Glutamatergic neuron (in vitro differentiated cells): ENCODE measurements at regions not wholly inside any gene's neighbourhood (a gene's known extent, or its start where the extent isn't known, plus 50 kb on each side); places are given as distances from the start of the nearest gene placed in this dataset.

ENCODE experiments used
- DNase-seq: peaks from one replicate; pipeline ENCODE4 v3.0.0; 2022
- H3K27ac Mint-ChIP-seq: one replicate; pipeline ENCODE4 v1.8.0; 2020; ENCODE audit warnings: mild to moderate bottlenecking, mixed read lengths, inconsistent platforms; ENCODE audit not compliant: unreplicated experiment
- H3K27me3 Mint-ChIP-seq: one replicate; pipeline ENCODE4 v1.8.0; 2020; ENCODE audit warnings: mild to moderate bottlenecking, moderate library complexity, mixed read lengths, inconsistent platforms; ENCODE audit not compliant: unreplicated experiment
- H3K36me3 Mint-ChIP-seq: one replicate; pipeline ENCODE4 v1.8.0; 2020; ENCODE audit warnings: mild to moderate bottlenecking, mixed read lengths, inconsistent platforms; ENCODE audit not compliant: unreplicated experiment
- H3K4me1 Mint-ChIP-seq: one replicate; pipeline ENCODE4 v1.8.0; 2020; ENCODE audit warnings: mild to moderate bottlenecking, low read depth, mixed read lengths, inconsistent platforms; ENCODE audit not compliant: unreplicated experiment
- H3K4me3 Mint-ChIP-seq: one replicate; pipeline ENCODE4 v1.8.0; 2020; ENCODE audit warnings: mild to moderate bottlenecking, mixed read lengths, inconsistent platforms; ENCODE audit not compliant: unreplicated experiment
- H3K9me3 Mint-ChIP-seq: one replicate; pipeline ENCODE4 v1.8.0; 2020; ENCODE audit warnings: mild to moderate bottlenecking, moderate library complexity, mixed read lengths, inconsistent platforms; ENCODE audit not compliant: unreplicated experiment
- CTCF ChIP-seq: fragments of 200-600 bp; sonication (generic); IDR thresholded peaks from one replicate; pipeline ENCODE4 v1.5.0; 2021; ENCODE audit not compliant: partially characterized antibody, unreplicated experiment

- DNase-seq = no peak
- no peak for TF ChIP-seq CTCF
- H3K27ac Mint-ChIP-seq = no peak overlapping the region
Measured at GRCh38 chr22:48873191-48873520, 954.5 kb downstream of the BRD1 start.

DNA sequence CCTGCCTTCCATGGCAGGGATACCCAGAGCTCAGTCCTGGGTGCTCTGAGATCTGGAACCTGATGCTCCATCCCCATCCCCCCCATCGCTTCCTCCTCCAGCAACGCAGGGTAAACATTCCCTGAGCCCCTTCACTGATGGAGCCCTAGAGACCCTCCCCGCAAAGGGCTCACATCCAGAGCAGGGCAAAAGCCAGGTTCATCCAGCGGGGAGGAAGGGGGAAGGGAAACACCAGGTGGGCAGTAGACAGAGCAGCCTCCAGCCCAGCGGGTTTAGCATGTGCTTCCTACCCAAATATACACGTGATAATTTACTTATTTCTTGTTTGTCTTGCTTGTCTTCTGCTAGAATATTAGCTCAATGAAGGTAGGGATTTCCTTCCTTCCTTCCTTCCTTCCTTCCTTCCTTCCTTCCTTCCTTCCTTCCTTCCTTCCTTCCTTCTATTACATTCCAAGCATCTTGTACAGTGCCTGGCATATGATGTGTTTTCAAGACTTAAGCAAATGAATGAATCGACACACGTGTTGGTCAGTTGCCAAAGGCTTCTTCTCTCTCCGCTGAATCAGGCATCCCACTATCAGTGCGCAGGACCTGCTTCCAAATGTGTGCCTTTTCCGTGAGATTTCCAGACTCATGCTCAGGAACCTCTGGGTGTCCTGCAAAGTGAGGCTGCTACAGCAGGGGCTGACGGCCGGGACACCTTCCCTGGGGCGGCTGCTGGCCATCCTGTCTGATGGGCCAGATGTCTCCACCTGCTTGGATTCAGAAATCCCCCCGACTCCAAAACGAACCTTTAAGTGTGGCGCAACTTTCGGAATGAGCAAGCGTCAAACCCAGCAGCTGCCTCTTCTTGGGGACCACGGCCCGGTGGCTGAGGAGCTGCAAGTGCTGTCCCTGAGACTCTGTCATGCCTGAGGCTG is 955.1 kb downstream of the BRD1 start:
- Mint-ChIP-seq H3K36me3 (peaks cover 6% of the 10 kb centered on the region), H3K4me3 (no peak overlapping the region), H3K27ac (no peak overlapping the region), H3K4me1 (no peaks in the 10 kb centered on the region), H3K27me3 (peaks cover 5% of the 10 kb centered on the region), H3K9me3 (peaks cover 17% of the 10 kb centered on the region)
- DNase-seq = no peak
- TF ChIP-seq CTCF = no peak

More at GRCh38 chr22:48873191-48873520, 954.5 kb downstream of the BRD1 start:
- peaks cover 5% of the 10 kb centered on the region for H3K27me3 Mint-ChIP-seq
- no peaks in the 10 kb centered on the region for H3K4me1 Mint-ChIP-seq
- H3K36me3 Mint-ChIP-seq = peaks cover 6% of the 10 kb centered on the region
- peaks cover 18% of the 10 kb centered on the region for H3K9me3 Mint-ChIP-seq
- no peak overlapping the region for H3K4me3 Mint-ChIP-seq

DNA sequence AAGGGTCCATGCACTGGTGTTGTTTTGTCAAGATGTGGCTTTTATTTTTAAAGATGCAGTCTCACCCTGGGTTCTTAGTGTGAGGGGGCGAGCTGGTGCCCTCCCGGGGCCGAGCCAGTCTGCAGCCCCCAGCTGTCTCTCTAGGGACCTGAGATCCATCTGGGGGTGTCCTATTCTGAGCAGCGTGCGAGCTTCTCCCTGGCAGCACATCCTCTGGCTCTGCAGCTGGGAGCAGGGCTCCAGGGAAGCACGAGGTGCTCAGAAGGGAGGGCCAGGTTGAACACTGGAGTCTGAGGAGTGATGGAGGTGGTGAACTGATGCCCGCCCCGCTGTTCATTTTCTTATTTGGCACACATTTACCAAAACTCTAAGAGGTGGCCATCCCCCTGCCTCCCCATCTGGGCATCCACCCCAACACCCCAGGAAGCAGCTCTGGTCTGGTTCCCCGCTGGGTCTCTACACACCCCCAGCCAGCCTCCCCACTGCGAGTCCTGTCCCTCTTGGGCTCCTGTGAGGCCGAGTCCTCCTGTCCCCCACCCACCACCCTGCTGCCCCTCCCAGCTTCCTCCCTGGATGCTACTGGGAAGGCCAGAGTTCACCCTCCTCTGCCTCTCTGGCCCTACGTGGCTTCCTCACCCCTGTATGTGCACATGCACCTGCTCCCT is 956.4 kb downstream of the BRD1 start:
- no peak for TF ChIP-seq CTCF
- H3K27ac Mint-ChIP-seq = no peak overlapping the region
- no peak for DNase-seq
- no peaks in the 10 kb centered on the region for H3K4me1 Mint-ChIP-seq
- peaks cover 6% of the 10 kb centered on the region for H3K27me3 Mint-ChIP-seq
- peaks cover 15% of the 10 kb centered on the region for H3K9me3 Mint-ChIP-seq
- peaks cover 6% of the 10 kb centered on the region for H3K36me3 Mint-ChIP-seq
- no peak overlapping the region for H3K4me3 Mint-ChIP-seq

- H3K36me3 Mint-ChIP-seq = peaks cover 6% of the 10 kb centered on the region
Measured at GRCh38 chr22:48870436-48870835, 957.2 kb downstream of the BRD1 start.

More at GRCh38 chr22:48870436-48870835, 957.2 kb downstream of the BRD1 start:
- no peak for DNase-seq
- no peak for TF ChIP-seq CTCF
- H3K27me3 Mint-ChIP-seq = peaks cover 5% of the 10 kb centered on the region
- H3K27ac Mint-ChIP-seq = no peak overlapping the region
- peaks cover 13% of the 10 kb centered on the region for H3K9me3 Mint-ChIP-seq
- no peak overlapping the region for H3K4me3 Mint-ChIP-seq
- no peaks in the 10 kb centered on the region for H3K4me1 Mint-ChIP-seq
